Neural crest cell (in vitro differentiated cells): ENCODE measurements at regions not wholly inside any gene's neighbourhood (a gene's known extent, or its start where the extent isn't known, plus 50 kb on each side); places are given as distances from the start of the nearest gene placed in this dataset.

Source experiments
- DNase-seq: peaks from one replicate; pipeline ENCODE4 v3.0.0; 2021; ENCODE audit warnings: low read depth, mixed read lengths, low spot score
- H3K27ac Mint-ChIP-seq: one replicate; pipeline ENCODE4 v1.8.0; 2021; ENCODE audit warnings: mild to moderate bottlenecking, mixed read lengths; ENCODE audit not compliant: unreplicated experiment
- H3K27me3 Mint-ChIP-seq: 2 replicates; pipeline ENCODE4 v1.8.0; 2021; ENCODE audit warnings: low read depth, mild to moderate bottlenecking, mixed read lengths
- H3K36me3 Mint-ChIP-seq: 2 replicates; pipeline ENCODE4 v1.8.0; 2021; ENCODE audit warnings: low read depth, mild to moderate bottlenecking, mixed read lengths
- H3K4me1 Mint-ChIP-seq: 2 replicates; pipeline ENCODE4 v1.8.0; 2021; ENCODE audit warnings: mixed read lengths
- H3K4me3 Mint-ChIP-seq: one replicate; pipeline ENCODE4 v1.8.0; 2021; ENCODE audit warnings: mild to moderate bottlenecking, mixed read lengths
- H3K9me3 Mint-ChIP-seq: 2 replicates; pipeline ENCODE4 v1.8.0; 2021; ENCODE audit warnings: mixed read lengths
- TF ChIP-seq, protein P1 (sequence below): fragments of 200-600 bp; sonication (generic); conservative IDR thresholded peaks from 2 replicates; pipeline ENCODE4 v1.5.0; 2021; ENCODE audit warnings: antibody characterized with exemption, mild to moderate bottlenecking

DNA sequence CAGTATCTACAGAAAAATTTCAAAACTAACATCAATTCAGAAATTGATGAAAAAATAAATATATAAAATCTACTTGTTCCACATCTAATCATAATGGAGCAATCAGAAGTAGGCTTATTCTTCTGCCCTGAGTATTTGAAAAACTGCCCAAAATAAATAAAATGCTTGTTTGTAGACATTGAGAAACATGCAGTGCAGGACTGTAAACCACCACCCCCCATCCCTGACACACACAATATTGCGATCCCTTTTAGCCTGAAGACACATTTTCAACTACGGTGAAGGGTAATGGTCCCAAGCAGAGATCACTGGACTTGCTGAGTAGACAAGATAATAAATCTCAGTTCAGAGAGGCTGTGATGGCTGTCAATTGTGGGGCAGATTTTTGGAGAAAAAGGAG is 261.5 kb downstream of the C6orf118 start:
- TF ChIP-seq, protein P1, sequence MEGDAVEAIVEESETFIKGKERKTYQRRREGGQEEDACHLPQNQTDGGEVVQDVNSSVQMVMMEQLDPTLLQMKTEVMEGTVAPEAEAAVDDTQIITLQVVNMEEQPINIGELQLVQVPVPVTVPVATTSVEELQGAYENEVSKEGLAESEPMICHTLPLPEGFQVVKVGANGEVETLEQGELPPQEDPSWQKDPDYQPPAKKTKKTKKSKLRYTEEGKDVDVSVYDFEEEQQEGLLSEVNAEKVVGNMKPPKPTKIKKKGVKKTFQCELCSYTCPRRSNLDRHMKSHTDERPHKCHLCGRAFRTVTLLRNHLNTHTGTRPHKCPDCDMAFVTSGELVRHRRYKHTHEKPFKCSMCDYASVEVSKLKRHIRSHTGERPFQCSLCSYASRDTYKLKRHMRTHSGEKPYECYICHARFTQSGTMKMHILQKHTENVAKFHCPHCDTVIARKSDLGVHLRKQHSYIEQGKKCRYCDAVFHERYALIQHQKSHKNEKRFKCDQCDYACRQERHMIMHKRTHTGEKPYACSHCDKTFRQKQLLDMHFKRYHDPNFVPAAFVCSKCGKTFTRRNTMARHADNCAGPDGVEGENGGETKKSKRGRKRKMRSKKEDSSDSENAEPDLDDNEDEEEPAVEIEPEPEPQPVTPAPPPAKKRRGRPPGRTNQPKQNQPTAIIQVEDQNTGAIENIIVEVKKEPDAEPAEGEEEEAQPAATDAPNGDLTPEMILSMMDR, result no peak
- Mint-ChIP-seq H3K36me3 (peaks cover 16% of the 10 kb centered on the region), H3K27ac (no peak overlapping the region), H3K27me3 (no peaks in the 10 kb centered on the region), H3K4me1 (no peaks in the 10 kb centered on the region), H3K9me3 (peaks cover 24% of the 10 kb centered on the region), H3K4me3 (no peak overlapping the region)
- DNase-seq, result no peak

DNA sequence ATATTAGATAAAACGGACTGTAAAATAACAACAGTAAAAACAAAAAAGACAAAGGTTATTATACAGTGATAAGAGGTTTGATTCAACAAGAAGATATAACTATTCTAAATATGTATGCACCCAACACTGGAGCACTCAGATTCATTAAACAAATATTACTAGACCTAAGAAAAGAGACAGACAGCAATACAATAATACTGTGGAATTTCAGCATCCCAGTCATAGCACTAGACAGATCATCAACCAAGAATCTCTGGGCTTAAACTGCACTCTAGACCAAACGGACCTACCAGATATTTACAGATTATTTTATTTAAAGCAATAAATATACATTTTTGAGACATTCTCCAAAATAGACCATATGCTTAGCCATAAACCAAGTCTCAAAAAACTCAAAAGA is 263.8 kb downstream of the C6orf118 start:
- Mint-ChIP-seq H3K36me3 (peaks cover 12% of the 10 kb centered on the region), H3K4me1 (no peaks in the 10 kb centered on the region), H3K27me3 (no peaks in the 10 kb centered on the region), H3K9me3 (peaks cover 22% of the 10 kb centered on the region), H3K4me3 (no peak overlapping the region), H3K27ac (no peak overlapping the region)
- no peak for DNase-seq
- TF ChIP-seq, protein P1, result no peak

DNA sequence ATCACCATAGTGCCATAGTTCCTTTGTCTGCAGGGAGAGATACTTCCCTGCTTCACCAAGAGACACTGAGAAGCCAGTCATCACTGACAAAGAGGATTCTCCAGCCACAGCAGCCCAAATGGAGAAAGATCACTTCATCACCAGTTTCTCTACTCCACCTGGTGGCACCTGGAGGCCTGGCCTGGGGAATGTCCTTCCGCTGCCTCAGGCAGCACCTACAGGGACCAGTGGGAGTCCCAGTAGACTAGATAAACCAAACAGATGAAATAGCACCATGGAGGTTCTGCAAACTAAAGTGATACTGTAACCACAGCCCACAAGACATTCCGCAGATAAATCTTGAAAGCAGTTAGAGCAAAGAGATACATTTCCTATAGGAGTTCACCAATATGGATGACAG is 266.5 kb downstream of the C6orf118 start:
- Mint-ChIP-seq H3K27me3 (no peaks in the 10 kb centered on the region), H3K36me3 (peaks cover 12% of the 10 kb centered on the region), H3K4me1 (no peaks in the 10 kb centered on the region), H3K9me3 (peaks cover 24% of the 10 kb centered on the region), H3K4me3 (no peak overlapping the region), H3K27ac (no peak overlapping the region)
- TF ChIP-seq, protein P1, result no peak
- no peak for DNase-seq

DNA sequence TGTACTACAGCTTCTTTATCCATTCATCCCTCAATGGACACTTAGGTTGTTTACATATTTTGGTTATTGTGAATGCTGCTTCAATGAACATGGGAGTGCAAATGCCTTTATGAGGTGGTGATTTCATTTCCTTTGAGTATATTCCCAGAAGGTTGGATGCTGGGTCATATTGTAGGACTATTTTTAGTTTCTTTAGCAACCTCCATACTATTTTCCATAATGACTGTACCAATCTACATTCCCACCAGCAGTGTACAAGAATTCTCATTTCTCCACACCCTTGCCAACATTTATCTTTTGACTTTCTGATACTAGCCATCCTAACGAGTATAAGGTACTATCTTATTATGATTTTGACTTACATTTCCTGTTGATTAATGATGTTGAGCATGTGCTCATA is 269.0 kb downstream of the C6orf118 start:
- no peaks in the 10 kb centered on the region for H3K27me3 Mint-ChIP-seq
- H3K36me3 Mint-ChIP-seq, result peaks cover 3% of the 10 kb centered on the region
- H3K4me3 Mint-ChIP-seq, result no peak overlapping the region
- no peak overlapping the region for H3K27ac Mint-ChIP-seq
- TF ChIP-seq, protein P1, result no peak
- peaks cover 20% of the 10 kb centered on the region for H3K9me3 Mint-ChIP-seq
- DNase-seq, result no peak
- H3K4me1 Mint-ChIP-seq, result no peaks in the 10 kb centered on the region

DNA sequence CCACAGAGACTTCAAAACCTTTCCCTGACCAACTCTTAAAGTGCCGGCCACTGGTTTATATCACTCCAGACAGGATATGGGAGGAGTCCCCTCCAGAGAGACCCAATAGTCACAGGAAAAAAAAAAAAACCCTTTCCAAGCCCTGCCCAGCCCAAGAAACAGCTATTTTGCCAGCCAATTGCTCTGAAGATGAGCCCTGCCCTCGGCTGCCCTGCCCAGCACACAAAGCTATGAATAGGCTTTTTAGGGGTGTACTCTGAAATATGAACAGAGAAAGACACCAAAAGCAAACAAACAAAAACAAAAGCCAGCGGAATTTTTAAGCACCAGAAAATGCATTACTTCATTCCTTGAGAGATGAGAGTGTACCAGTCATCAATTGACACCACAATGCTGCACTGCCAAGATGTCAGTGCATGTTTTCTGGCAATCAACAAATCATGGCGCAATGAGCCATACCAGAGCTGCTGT is 275.1 kb downstream of the C6orf118 start:
- no peaks in the 10 kb centered on the region for H3K36me3 Mint-ChIP-seq
- H3K4me1 Mint-ChIP-seq, result no peaks in the 10 kb centered on the region
- no peak for DNase-seq
- peaks cover 12% of the 10 kb centered on the region for H3K9me3 Mint-ChIP-seq
- no peak overlapping the region for H3K27ac Mint-ChIP-seq
- no peaks in the 10 kb centered on the region for H3K27me3 Mint-ChIP-seq
- TF ChIP-seq, protein P1, result no peak
- H3K4me3 Mint-ChIP-seq, result no peak overlapping the region

DNA sequence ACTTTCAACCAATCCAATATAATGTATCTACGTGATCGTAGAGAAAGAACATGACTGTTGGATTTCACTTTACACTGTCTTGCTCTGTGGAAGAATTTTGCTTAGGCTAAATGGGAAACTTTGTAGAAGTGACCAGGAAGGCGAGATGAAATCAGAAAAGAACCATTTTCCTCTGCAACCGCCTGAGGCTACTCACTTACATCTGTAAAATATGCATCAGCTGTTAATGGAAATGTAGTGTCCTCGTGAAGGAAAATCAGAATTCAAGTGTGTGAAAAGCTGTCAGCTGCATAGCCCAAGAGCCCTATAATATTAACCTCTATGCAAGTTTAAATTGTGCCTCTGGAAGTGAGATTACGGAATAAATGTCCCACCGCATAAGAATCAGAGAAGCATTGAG is 277.9 kb downstream of the C6orf118 start:
- Mint-ChIP-seq H3K27ac (no peak overlapping the region), H3K4me3 (no peak overlapping the region), H3K36me3 (no peaks in the 10 kb centered on the region), H3K27me3 (no peaks in the 10 kb centered on the region), H3K9me3 (peaks cover 8% of the 10 kb centered on the region), H3K4me1 (no peaks in the 10 kb centered on the region)
- DNase-seq, result no peak
- TF ChIP-seq, protein P1, result no peak
